Suprapubic skin (tissue), 4 donors: ENCODE measurements at regions not wholly inside any gene's neighbourhood (a gene's known extent, or its start where the extent isn't known, plus 50 kb on each side); places are given as distances from the start of the nearest gene placed in this dataset.

ENCODE experiments used
- DNase-seq, 2 donors: peaks; one replicate each; pipeline ENCODE4 v3.0.0-alpha.2; 2019; ENCODE audit warnings: low spot score in 2 of 2
- H3K27ac ChIP-seq: fragments of 200-600 bp; sonication (generic); one replicate; pipeline ENCODE4 v1.5.1; 2019
- H3K27me3 ChIP-seq: fragments of 200-600 bp; sonication (generic); one replicate; pipeline ENCODE4 v1.5.1; 2019
- H3K36me3 ChIP-seq: fragments of 200-600 bp; sonication (generic); one replicate; pipeline ENCODE4 v1.5.1; 2019
- H3K4me1 ChIP-seq: fragments of 200-600 bp; sonication (generic); one replicate; pipeline ENCODE4 v1.5.1; 2019
- H3K4me3 ChIP-seq: fragments of 200-600 bp; sonication (generic); one replicate; pipeline ENCODE4 v1.5.1; 2019; ENCODE audit warnings: mild to moderate bottlenecking
- H3K9me3 ChIP-seq: fragments of 200-600 bp; sonication (generic); one replicate; pipeline ENCODE4 v1.5.1; 2019
- EP300 ChIP-seq: sonication (generic); formaldehyde crosslinking; IDR thresholded peaks from one replicate; pipeline ENCODE4 v1.6.1; 2017; ENCODE audit warnings: antibody characterized with exemption
- POLR2A ChIP-seq, 2 donors: fragments of 450-650 bp; IDR thresholded peaks; one replicate each; pipeline ENCODE4 v1.6.1; 2017; ENCODE audit warnings: antibody characterized with exemption in 2 of 2, mild to moderate bottlenecking in 2 of 2, moderate library complexity in 2 of 2
- POLR2AphosphoS5 ChIP-seq, 3 donors: sonication (generic); formaldehyde crosslinking; IDR thresholded peaks; one replicate each; pipeline ENCODE4 v1.6.1; 2017; ENCODE audit warnings: antibody characterized with exemption in 3 of 3
- WGBS: methylation state at CpG from one replicate; pipeline ENCODE4 v1.1.5; 2018; 5-methylcytosine and 5-hydroxymethylcytosine counted together
- TF ChIP-seq, protein P1 (sequence below), 2 donors: fragments of 200-600 bp in 1 of 2; fragments of 450-650 bp in 1 of 2; sonication (generic) in 1 of 2; IDR thresholded peaks; one replicate each; pipeline ENCODE4 v1.5.1; 2016 to 2019; ENCODE audit warnings: antibody characterized with exemption in 2 of 2, mild to moderate bottlenecking in 1 of 2, moderate library complexity in 1 of 2

DNA sequence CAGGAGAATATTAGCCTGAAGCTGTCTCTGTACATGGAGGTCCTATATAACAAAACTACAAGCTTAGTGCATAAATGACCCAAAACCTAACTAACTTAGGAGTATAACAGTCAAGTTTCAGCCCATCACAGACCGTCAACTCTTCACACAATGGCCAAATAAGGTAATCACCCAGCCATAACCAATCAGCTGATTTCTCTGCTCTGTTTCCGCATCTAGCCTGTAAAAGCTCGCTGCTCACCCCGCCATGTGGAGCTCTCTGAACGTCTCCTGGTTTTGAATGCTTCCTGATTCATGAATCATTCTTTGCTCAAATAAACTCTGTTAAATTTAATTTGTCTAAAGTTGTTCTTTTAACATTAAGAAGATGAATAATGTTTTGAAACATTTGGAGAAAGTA is 593.6 kb downstream of the TMX3 start:
- WGBS = 78% methylated on average over 5 of the region's 5 CpGs
- Histone ChIP-seq H3K4me3 (no peak overlapping the region), H3K36me3 (no peaks in the 10 kb centered on the region), H3K27me3 (no peaks in the 10 kb centered on the region), H3K4me1 (no peaks in the 10 kb centered on the region), H3K9me3 (no peaks in the 10 kb centered on the region), H3K27ac (no peak overlapping the region)
- DNase-seq = no peak
- TF ChIP-seq POLR2A (IDR thresholded peaks at IDR 0.05) (no peak), EP300 (no peak), POLR2AphosphoS5 (IDR thresholded peaks at IDR 0.05) (no peak)
- TF ChIP-seq, protein P1, sequence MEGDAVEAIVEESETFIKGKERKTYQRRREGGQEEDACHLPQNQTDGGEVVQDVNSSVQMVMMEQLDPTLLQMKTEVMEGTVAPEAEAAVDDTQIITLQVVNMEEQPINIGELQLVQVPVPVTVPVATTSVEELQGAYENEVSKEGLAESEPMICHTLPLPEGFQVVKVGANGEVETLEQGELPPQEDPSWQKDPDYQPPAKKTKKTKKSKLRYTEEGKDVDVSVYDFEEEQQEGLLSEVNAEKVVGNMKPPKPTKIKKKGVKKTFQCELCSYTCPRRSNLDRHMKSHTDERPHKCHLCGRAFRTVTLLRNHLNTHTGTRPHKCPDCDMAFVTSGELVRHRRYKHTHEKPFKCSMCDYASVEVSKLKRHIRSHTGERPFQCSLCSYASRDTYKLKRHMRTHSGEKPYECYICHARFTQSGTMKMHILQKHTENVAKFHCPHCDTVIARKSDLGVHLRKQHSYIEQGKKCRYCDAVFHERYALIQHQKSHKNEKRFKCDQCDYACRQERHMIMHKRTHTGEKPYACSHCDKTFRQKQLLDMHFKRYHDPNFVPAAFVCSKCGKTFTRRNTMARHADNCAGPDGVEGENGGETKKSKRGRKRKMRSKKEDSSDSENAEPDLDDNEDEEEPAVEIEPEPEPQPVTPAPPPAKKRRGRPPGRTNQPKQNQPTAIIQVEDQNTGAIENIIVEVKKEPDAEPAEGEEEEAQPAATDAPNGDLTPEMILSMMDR (IDR thresholded peaks at IDR 0.05) = no peak

DNA sequence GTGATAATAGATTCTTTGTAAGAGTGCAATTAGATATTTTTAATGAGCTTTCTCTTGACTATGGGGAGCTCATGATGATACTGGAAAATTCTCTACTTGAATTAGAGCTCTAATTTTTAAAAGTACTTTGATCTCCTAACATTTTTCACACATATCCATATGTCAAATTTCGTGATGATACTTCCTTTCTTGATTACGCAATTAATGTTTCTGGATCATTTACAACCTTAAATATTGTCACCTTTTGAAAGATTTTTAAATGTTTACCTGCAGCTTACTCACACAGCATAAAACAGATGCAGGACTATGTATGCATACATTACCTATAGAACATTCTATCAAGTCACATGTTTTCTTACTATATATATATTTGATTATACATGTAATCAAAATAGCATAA is 598.5 kb upstream of the DSEL start:
- Histone ChIP-seq H3K4me3 (no peak overlapping the region), H3K27ac (no peak overlapping the region), H3K27me3 (no peaks in the 10 kb centered on the region), H3K4me1 (no peaks in the 10 kb centered on the region), H3K36me3 (no peaks in the 10 kb centered on the region), H3K9me3 (no peaks in the 10 kb centered on the region)
- WGBS = 77% methylated on average over 2 of the region's 2 CpGs
- TF ChIP-seq POLR2A (IDR thresholded peaks at IDR 0.05) = no peak
- TF ChIP-seq POLR2AphosphoS5 (IDR thresholded peaks at IDR 0.05) = no peak
- TF ChIP-seq EP300 = no peak
- TF ChIP-seq, protein P1 (IDR thresholded peaks at IDR 0.05) = no peak
- no peak for DNase-seq

GRCh38 chr18:68104036-68104435 is 587.5 kb upstream of the DSEL start:
- WGBS = 77% methylated on average over 4 of the region's 4 CpGs
- H3K4me1 ChIP-seq = no peaks in the 10 kb centered on the region
- no peak for DNase-seq
- H3K27ac ChIP-seq = no peak overlapping the region
- no peak overlapping the region for H3K4me3 ChIP-seq
- no peaks in the 10 kb centered on the region for H3K36me3 ChIP-seq
- no peaks in the 10 kb centered on the region for H3K9me3 ChIP-seq
- no peaks in the 10 kb centered on the region for H3K27me3 ChIP-seq
- TF ChIP-seq POLR2AphosphoS5 (IDR thresholded peaks at IDR 0.05) = no peak
- no peak for TF ChIP-seq EP300
- TF ChIP-seq, protein P1 (IDR thresholded peaks at IDR 0.05) = no peak
- TF ChIP-seq POLR2A (IDR thresholded peaks at IDR 0.05) = no peak

- H3K4me3 ChIP-seq = no peak overlapping the region
- no peak for TF ChIP-seq POLR2AphosphoS5 (IDR thresholded peaks at IDR 0.05)
- no peak for TF ChIP-seq EP300
- TF ChIP-seq, protein P1 (IDR thresholded peaks at IDR 0.05) = no peak
- no peak for TF ChIP-seq POLR2A (IDR thresholded peaks at IDR 0.05)
- 36% methylated on average over 2 of the region's 2 CpGs for WGBS
Measured at GRCh38 chr18:68103561-68103960, 587.0 kb upstream of the DSEL start.

DNA sequence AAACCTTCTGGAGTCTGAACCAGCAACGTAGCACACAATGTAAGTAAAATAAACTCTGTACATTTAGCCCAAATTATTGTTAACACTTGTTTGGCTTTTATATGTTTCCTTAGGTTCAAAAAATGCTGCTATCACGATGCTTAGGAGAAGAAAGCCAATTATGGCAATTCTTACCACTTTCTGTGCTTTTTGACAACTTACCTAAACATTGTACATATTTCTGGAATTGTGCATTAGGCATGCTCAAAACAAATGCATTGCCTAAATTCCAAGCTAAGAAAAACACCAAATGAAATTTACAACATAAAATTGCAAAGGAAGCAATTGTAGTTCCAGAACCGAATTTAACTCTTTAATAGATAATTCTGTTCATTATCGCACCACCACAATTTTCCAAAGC is 585.6 kb upstream of the DSEL start:
- no peaks in the 10 kb centered on the region for H3K36me3 ChIP-seq
- no peaks in the 10 kb centered on the region for H3K4me1 ChIP-seq
- no peak for DNase-seq
- no peaks in the 10 kb centered on the region for H3K27me3 ChIP-seq
- 76% methylated on average over 4 of the region's 4 CpGs for WGBS
- H3K9me3 ChIP-seq = no peaks in the 10 kb centered on the region
- TF ChIP-seq, protein P1 (IDR thresholded peaks at IDR 0.05) = no peak
- TF ChIP-seq POLR2A (IDR thresholded peaks at IDR 0.05) = no peak
- no peak overlapping the region for H3K4me3 ChIP-seq
- H3K27ac ChIP-seq = no peak overlapping the region

More at GRCh38 chr18:68103561-68103960, 587.0 kb upstream of the DSEL start:
- Histone ChIP-seq H3K36me3 (no peaks in the 10 kb centered on the region), H3K27ac (no peak overlapping the region), H3K4me1 (no peaks in the 10 kb centered on the region), H3K9me3 (no peaks in the 10 kb centered on the region), H3K27me3 (no peaks in the 10 kb centered on the region)
- DNase-seq = no peak
